ENCODE measurements at regions not wholly inside any gene's neighbourhood (a gene's known extent, or its start where the extent isn't known, plus 50 kb on each side); places are given as distances from the start of the nearest gene placed in this dataset.

- no peak for DNase-seq
- Histone ChIP-seq H3F3A (ENCODE audit: insufficient read depth, low read length) (no peaks in the 10 kb centered on the region), H3K27ac (ENCODE audit: low read length) (no peak overlapping the region), H3K9me2 (replicated peaks; ENCODE audit: insufficient read depth, low read length) (no peaks in the 10 kb centered on the region), H3K79me2 (ENCODE audit: low read length) (no peaks in the 10 kb centered on the region), H3K27me3 (replicated peaks; ENCODE audit: insufficient read depth, low read length) (no peaks in the 10 kb centered on the region), H4K20me1 (ENCODE audit: insufficient read depth, low read length) (no peaks in the 10 kb centered on the region), H3K4me1 (ENCODE audit: low read length) (peaks cover 14% of the 10 kb centered on the region), H3K4me3 (ENCODE audit: low read length) (no peak overlapping the region), H3K4me2 (ENCODE audit: low read depth, low read length) (no peak overlapping the region), H3K9ac (ENCODE audit: low read length) (no peak overlapping the region), H3K36me3 (replicated peaks; ENCODE audit: insufficient read depth, low read length) (no peaks in the 10 kb centered on the region), H2AFZ (ENCODE audit: low read length) (no peak overlapping the region), H3K9me3 (replicated peaks; ENCODE audit: insufficient read depth, low read length) (no peaks in the 10 kb centered on the region)
- TF ChIP-seq EZH2 (optimal IDR thresholded peaks at IDR 0.05; ENCODE audit: low read depth, low read length) (no peak), CTCF (IDR thresholded peaks at IDR 0.05; ENCODE audit: low read length) (no peak), EZH2phosphoT487 (IDR thresholded peaks at IDR 0.05; ENCODE audit: low read length) (no peak)
These were observed 112.8 kb upstream of the PKDCC start for GRCh38 chr2:41935002-41935401.

GRCh38 chr2:41935825-41936224 lies 112.0 kb upstream of the PKDCC start:
- DNase-seq = no peak
- peaks cover 14% of the 10 kb centered on the region for H3K4me1 ChIP-seq (ENCODE audit: low read length)

GRCh38 chr2:41936771-41937463 lies 110.9 kb upstream of the PKDCC start:
- Histone ChIP-seq H3K9me3 (replicated peaks; ENCODE audit: insufficient read depth, low read length) (no peaks in the 10 kb centered on the region), H3K9me2 (replicated peaks; ENCODE audit: insufficient read depth, low read length) (no peaks in the 10 kb centered on the region), H3K36me3 (replicated peaks; ENCODE audit: insufficient read depth, low read length) (no peaks in the 10 kb centered on the region), H3K4me3 (ENCODE audit: low read length) (no peak overlapping the region), H3K9ac (ENCODE audit: low read length) (no peak overlapping the region), H2AFZ (ENCODE audit: low read length) (no peak overlapping the region), H3K4me1 (ENCODE audit: low read length) (peaks cover 14% of the 10 kb centered on the region), H3F3A (ENCODE audit: insufficient read depth, low read length) (no peaks in the 10 kb centered on the region), H3K27me3 (replicated peaks; ENCODE audit: insufficient read depth, low read length) (no peaks in the 10 kb centered on the region), H4K20me1 (ENCODE audit: insufficient read depth, low read length) (no peaks in the 10 kb centered on the region), H3K27ac (ENCODE audit: low read length) (no peak overlapping the region), H3K4me2 (ENCODE audit: low read depth, low read length) (no peak overlapping the region), H3K79me2 (ENCODE audit: low read length) (no peaks in the 10 kb centered on the region)
- no peak for TF ChIP-seq EZH2phosphoT487 (IDR thresholded peaks at IDR 0.05; ENCODE audit: low read length)
- TF ChIP-seq EZH2 (optimal IDR thresholded peaks at IDR 0.05; ENCODE audit: low read depth, low read length) = no peak
- TF ChIP-seq CTCF (IDR thresholded peaks at IDR 0.05; ENCODE audit: low read length) = no peak
- no peak for DNase-seq

More at GRCh38 chr2:41935825-41936224, 112.0 kb upstream of the PKDCC start:
- no peak overlapping the region for H3K27ac ChIP-seq (ENCODE audit: low read length)
- TF ChIP-seq CTCF (IDR thresholded peaks at IDR 0.05; ENCODE audit: low read length) (no peak), EZH2phosphoT487 (IDR thresholded peaks at IDR 0.05; ENCODE audit: low read length) (no peak), EZH2 (optimal IDR thresholded peaks at IDR 0.05; ENCODE audit: low read depth, low read length) (no peak)
- H3K4me3 ChIP-seq (ENCODE audit: low read length) = no peak overlapping the region
- no peak overlapping the region for H2AFZ ChIP-seq (ENCODE audit: low read length)
- H3K9me2 ChIP-seq (replicated peaks; ENCODE audit: insufficient read depth, low read length) = no peaks in the 10 kb centered on the region
- no peaks in the 10 kb centered on the region for H3K36me3 ChIP-seq (replicated peaks; ENCODE audit: insufficient read depth, low read length)
- H3F3A ChIP-seq (ENCODE audit: insufficient read depth, low read length) = no peaks in the 10 kb centered on the region
- no peak overlapping the region for H3K9ac ChIP-seq (ENCODE audit: low read length)
- no peaks in the 10 kb centered on the region for H3K79me2 ChIP-seq (ENCODE audit: low read length)
- H4K20me1 ChIP-seq (ENCODE audit: insufficient read depth, low read length) = no peaks in the 10 kb centered on the region
- H3K27me3 ChIP-seq (replicated peaks; ENCODE audit: insufficient read depth, low read length) = no peaks in the 10 kb centered on the region
- H3K9me3 ChIP-seq (replicated peaks; ENCODE audit: insufficient read depth, low read length) = no peaks in the 10 kb centered on the region
- H3K4me2 ChIP-seq (ENCODE audit: low read depth, low read length) = no peak overlapping the region

All from MM.1S (cell line).